CD4-positive, CD25-positive, alpha-beta regulatory T cell (primary cell): ENCODE measurements at regions not wholly inside any gene's neighbourhood (a gene's known extent, or its start where the extent isn't known, plus 50 kb on each side); places are given as distances from the start of the nearest gene placed in this dataset.

Experiments used
- ATAC-seq, 2 donors: fragments of 150-1000 bp; cut with Tn5 transposase; one replicate each; pipeline ENCODE4 v1.10.0; 2021; ENCODE audit warnings: low read depth in 2 of 2, moderate number of reproducible peaks in 2 of 2, moderate library complexity in 1 of 2
- DNase-seq, 3 donors: peaks; one replicate each; pipeline versions ENCODE4 v3.0.0 to v3.0.0-alpha.2; 2012 to 2022; ENCODE audit warnings: mixed read lengths in 1 of 3
- H3K27ac ChIP-seq: one replicate; pipeline ENCODE4 v1.7.0; 2013; ENCODE audit warnings: mild to moderate bottlenecking, low read length; ENCODE audit not compliant: insufficient read depth, poor library complexity, severe bottlenecking
- H3K27me3 ChIP-seq: one replicate; pipeline ENCODE4 v1.7.0; 2013; ENCODE audit warnings: low read length; ENCODE audit not compliant: control insufficient read depth, insufficient read depth
- H3K36me3 ChIP-seq: one replicate; pipeline ENCODE4 v1.7.0; 2013; ENCODE audit warnings: mild to moderate bottlenecking, low read length, moderate library complexity; ENCODE audit not compliant: control insufficient read depth, insufficient read depth
- H3K4me1 ChIP-seq: 2 replicates; pipeline ENCODE4 v1.7.0; 2013; ENCODE audit warnings: mild to moderate bottlenecking, low read length; ENCODE audit not compliant: insufficient read depth, control insufficient read depth, poor library complexity, severe bottlenecking
- H3K4me3 ChIP-seq: one replicate; pipeline ENCODE4 v1.7.0; 2013; ENCODE audit warnings: low read depth, mild to moderate bottlenecking, low read length, moderate library complexity
- H3K9me3 ChIP-seq, 2 experiments: 1 replicate in 1 of 2; 2 replicates in 1 of 2; pipeline ENCODE4 v1.7.0; 2013; ENCODE audit warnings: low read length in 2 of 2, mild to moderate bottlenecking in 1 of 2, moderate library complexity in 1 of 2; ENCODE audit not compliant: control insufficient read depth in 2 of 2
- H3K27ac Mint-ChIP-seq, 3 donors: one replicate each; pipeline ENCODE4 v1.8.0; 2020 to 2022; ENCODE audit warnings: mild to moderate bottlenecking in 3 of 3, mixed read lengths in 3 of 3, moderate library complexity in 2 of 3
- H3K27me3 Mint-ChIP-seq: one replicate; pipeline ENCODE4 v1.8.0; 2022; ENCODE audit warnings: mild to moderate bottlenecking, mixed read lengths
- H3K36me3 Mint-ChIP-seq: one replicate; pipeline ENCODE4 v1.8.0; 2020; ENCODE audit warnings: mixed read lengths
- H3K4me1 Mint-ChIP-seq, 4 donors: one replicate each; pipeline ENCODE4 v1.8.0; 2020 to 2022; ENCODE audit warnings: mixed read lengths in 4 of 4, mild to moderate bottlenecking in 1 of 4
- H3K4me3 Mint-ChIP-seq, 4 donors: one replicate each; pipeline ENCODE4 v1.8.0; 2020 to 2022; ENCODE audit warnings: mild to moderate bottlenecking in 4 of 4, mixed read lengths in 4 of 4, moderate library complexity in 3 of 4
- H3K9me3 Mint-ChIP-seq, 7 donors: one replicate each; pipeline ENCODE4 v1.8.0; 2020 to 2022; ENCODE audit warnings: mixed read lengths in 7 of 7, mild to moderate bottlenecking in 3 of 7, moderate library complexity in 2 of 7

DNA sequence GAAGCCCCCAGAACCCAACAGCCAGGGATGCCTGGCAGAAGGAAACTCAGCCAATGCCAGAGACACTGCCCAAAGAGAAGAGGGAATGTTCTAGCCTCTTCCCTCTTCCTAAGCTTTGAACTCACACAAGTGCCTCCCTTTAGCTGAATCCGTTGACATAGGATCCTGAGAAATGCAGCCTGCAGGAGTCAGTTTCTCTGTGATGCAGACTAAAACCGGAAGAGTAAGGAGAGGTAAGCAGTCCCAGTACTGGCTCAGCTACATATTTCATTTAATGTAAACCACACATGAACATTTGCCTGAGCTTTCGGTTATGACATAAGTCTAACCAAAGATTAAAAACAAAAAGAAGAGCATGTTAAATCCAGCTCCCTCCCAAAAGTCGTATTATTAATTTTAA is 768.7 kb downstream of the TBL1XR1 start:
- H3K27ac ChIP-seq, result no peak overlapping the region
- Mint-ChIP-seq H3K36me3 (no peaks in the 10 kb centered on the region), H3K9me3 (peaks cover 0 to 2% (median 0%) of the 10 kb centered on the region in 7 donors), H3K27me3 (no peaks in the 10 kb centered on the region), H3K27ac (no peak overlapping the region), H3K4me3 (no peak overlapping the region), H3K4me1 (no peaks in the 10 kb centered on the region)
- no peaks in the 10 kb centered on the region for H3K36me3 ChIP-seq
- H3K4me1 ChIP-seq, result no peaks in the 10 kb centered on the region
- no peaks in the 10 kb centered on the region for H3K27me3 ChIP-seq
- DNase-seq (no peak), ATAC-seq (no peak)
- H3K9me3 ChIP-seq, result no peaks in the 10 kb centered on the region
- no peak overlapping the region for H3K4me3 ChIP-seq

DNA sequence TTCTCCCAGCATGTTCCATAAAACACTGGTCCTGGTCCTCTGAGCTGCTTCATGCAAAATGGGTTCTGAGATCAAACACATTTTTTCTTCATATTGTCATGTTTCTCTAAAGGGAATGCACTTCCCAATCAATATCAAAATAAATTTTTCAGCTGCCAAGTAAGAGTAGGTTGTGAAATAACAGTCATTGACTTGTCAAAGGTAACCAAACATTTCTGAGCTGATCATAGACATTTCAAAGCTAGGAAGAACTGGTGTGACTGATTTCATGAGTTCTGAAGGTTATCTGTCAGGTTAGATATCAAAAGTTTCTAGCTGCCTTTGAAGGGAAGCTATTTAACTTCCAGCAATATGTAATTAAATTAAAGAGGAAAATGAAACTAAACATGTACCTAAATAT is 770.9 kb downstream of the TBL1XR1 start:
- H3K4me1 Mint-ChIP-seq, result no peaks in the 10 kb centered on the region
- ATAC-seq (no peak), DNase-seq (no peak)
- no peak overlapping the region for H3K27ac Mint-ChIP-seq
- H3K9me3 Mint-ChIP-seq, result no peaks in the 10 kb centered on the region
- no peaks in the 10 kb centered on the region for H3K27me3 Mint-ChIP-seq
- no peak overlapping the region for H3K4me3 Mint-ChIP-seq
- Histone ChIP-seq H3K4me3 (no peak overlapping the region), H3K4me1 (no peaks in the 10 kb centered on the region), H3K36me3 (no peaks in the 10 kb centered on the region), H3K9me3 (no peaks in the 10 kb centered on the region), H3K27me3 (no peaks in the 10 kb centered on the region), H3K27ac (no peak overlapping the region)
- H3K36me3 Mint-ChIP-seq, result no peaks in the 10 kb centered on the region

DNA sequence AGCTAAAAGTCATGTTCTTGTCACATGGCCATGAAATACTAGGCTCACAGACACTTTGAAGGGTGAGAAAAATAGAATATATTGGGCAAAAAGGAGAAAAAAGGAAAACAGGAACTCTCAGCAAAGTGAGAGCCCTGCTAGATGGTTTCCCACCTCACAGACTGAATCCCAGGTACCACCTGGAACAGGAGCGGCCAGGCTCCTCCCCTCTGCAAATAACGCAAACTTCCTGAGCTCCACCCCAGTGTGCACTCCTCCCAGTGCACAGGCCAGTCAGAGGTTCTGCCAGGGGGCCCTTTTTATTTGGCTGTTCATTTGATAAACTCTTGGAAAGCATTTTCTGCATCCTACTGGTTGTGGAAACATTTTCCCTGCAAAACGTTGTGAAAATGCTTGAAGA is 780.4 kb downstream of the TBL1XR1 start:
- H3K36me3 Mint-ChIP-seq, result no peaks in the 10 kb centered on the region
- no peak overlapping the region for H3K4me3 Mint-ChIP-seq
- H3K9me3 Mint-ChIP-seq, result peaks cover 0 to 10% (median 3%) of the 10 kb centered on the region in 7 donors
- Histone ChIP-seq H3K4me1 (no peaks in the 10 kb centered on the region), H3K9me3 (no peaks in the 10 kb centered on the region), H3K27me3 (no peaks in the 10 kb centered on the region), H3K27ac (no peak overlapping the region), H3K4me3 (no peak overlapping the region), H3K36me3 (no peaks in the 10 kb centered on the region)
- no peak for DNase-seq
- ATAC-seq, result no peak
- no peaks in the 10 kb centered on the region for H3K4me1 Mint-ChIP-seq
- no peaks in the 10 kb centered on the region for H3K27me3 Mint-ChIP-seq
- no peak overlapping the region for H3K27ac Mint-ChIP-seq

DNA sequence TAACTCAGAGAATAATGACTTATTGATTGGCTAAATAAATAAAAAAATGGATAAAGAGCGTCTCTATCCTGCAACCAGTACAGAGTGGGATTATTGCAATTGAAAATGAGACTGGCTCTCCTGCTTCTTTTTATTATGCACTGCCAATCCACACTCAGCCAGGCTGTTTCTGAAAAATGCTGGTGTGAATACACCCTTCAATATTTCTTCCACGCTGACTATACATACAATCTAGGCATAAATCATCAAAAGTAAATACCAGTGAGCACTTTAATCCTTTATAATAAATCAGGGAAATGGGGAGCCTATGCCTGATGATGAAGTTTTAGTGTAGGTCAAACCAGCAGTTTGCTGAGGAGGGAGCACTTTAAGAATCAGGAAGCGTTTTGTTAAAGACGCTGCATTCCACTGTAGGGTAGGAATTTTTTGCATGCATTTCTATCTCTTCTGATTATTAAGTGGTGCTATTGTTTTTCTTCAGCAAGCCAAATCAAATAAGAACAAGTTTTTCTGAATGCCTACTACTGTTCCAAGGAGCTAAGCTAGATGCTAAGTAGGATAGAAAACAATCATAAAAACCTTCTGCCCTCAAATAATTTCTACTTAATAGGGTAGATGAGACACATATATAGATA is 781.5 kb downstream of the TBL1XR1 start:
- no peaks in the 10 kb centered on the region for H3K9me3 ChIP-seq
- H3K27me3 ChIP-seq, result no peaks in the 10 kb centered on the region
- no peaks in the 10 kb centered on the region for H3K36me3 Mint-ChIP-seq
- H3K4me3 Mint-ChIP-seq, result no peak overlapping the region
- H3K4me1 ChIP-seq, result no peaks in the 10 kb centered on the region
- H3K27ac ChIP-seq, result no peak overlapping the region
- no peaks in the 10 kb centered on the region for H3K36me3 ChIP-seq
- H3K4me3 ChIP-seq, result no peak overlapping the region
- H3K4me1 Mint-ChIP-seq, result no peaks in the 10 kb centered on the region
- no peaks in the 10 kb centered on the region for H3K27me3 Mint-ChIP-seq
- H3K9me3 Mint-ChIP-seq, result peaks cover 0 to 10% (median 3%) of the 10 kb centered on the region in 7 donors
- no peak for DNase-seq
- no peak overlapping the region for H3K27ac Mint-ChIP-seq
- no peak for ATAC-seq

DNA sequence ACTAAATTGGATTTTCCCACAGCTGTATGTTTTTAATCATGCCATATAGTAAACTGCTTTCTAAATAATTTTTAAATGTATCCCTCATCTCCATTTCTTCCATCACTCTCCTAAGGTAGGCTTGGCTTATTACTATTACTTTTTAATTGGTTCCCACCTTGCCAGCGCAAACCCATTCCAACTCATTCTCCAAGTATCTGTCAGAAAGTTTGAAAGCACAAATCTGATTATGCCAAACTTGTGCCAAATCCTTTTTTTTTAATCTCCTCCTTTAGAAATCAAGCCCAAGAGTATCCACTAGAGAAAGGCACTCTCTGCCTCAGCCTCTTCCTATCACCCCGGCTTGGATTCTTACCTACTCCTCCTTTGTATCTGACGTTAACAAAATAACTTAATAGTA is 784.5 kb downstream of the TBL1XR1 start:
- H3K27me3 Mint-ChIP-seq, result no peaks in the 10 kb centered on the region
- DNase-seq, result no peak
- no peaks in the 10 kb centered on the region for H3K36me3 Mint-ChIP-seq
- no peak overlapping the region for H3K27ac Mint-ChIP-seq
- no peak overlapping the region for H3K27ac ChIP-seq
- H3K9me3 Mint-ChIP-seq, result peaks cover 0 to 10% (median 2%) of the 10 kb centered on the region in 7 donors
- H3K9me3 ChIP-seq, result no peaks in the 10 kb centered on the region
- H3K36me3 ChIP-seq, result no peaks in the 10 kb centered on the region
- H3K27me3 ChIP-seq, result no peaks in the 10 kb centered on the region
- H3K4me1 Mint-ChIP-seq, result no peaks in the 10 kb centered on the region
- H3K4me1 ChIP-seq, result no peaks in the 10 kb centered on the region
- H3K4me3 Mint-ChIP-seq, result no peak overlapping the region
- H3K4me3 ChIP-seq, result no peak overlapping the region
- no peak for ATAC-seq

DNA sequence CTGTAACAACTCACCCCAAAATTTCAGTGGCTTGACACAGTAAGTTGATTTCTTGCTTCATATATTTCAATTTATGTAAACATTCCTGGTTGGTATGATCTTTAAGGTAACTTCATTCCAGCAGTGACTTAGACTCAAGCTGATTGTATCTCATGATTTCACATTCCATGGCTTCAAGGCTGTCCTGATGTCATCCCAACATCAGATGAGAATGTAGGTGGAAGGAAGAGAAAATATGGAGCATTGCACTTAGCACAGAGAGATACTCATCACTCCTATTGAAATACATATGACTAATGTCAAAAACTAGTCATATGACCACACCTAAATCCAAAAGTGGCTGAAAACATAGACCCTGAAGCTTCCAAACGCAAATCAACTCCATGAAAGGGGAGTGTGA is 793.8 kb downstream of the TBL1XR1 start:
- no peak for DNase-seq
- no peak overlapping the region for H3K4me3 ChIP-seq
- no peak overlapping the region for H3K27ac ChIP-seq
- H3K4me1 Mint-ChIP-seq, result no peaks in the 10 kb centered on the region
- H3K4me3 Mint-ChIP-seq, result no peak overlapping the region
- no peaks in the 10 kb centered on the region for H3K4me1 ChIP-seq
- H3K27me3 Mint-ChIP-seq, result no peaks in the 10 kb centered on the region
- H3K9me3 Mint-ChIP-seq, result peaks cover 0 to 14% (median 9%) of the 10 kb centered on the region in 7 donors
- no peaks in the 10 kb centered on the region for H3K36me3 Mint-ChIP-seq
- H3K27ac Mint-ChIP-seq, result no peak overlapping the region
- no peaks in the 10 kb centered on the region for H3K9me3 ChIP-seq
- ATAC-seq, result no peak
- no peaks in the 10 kb centered on the region for H3K27me3 ChIP-seq
- H3K36me3 ChIP-seq, result no peaks in the 10 kb centered on the region

DNA sequence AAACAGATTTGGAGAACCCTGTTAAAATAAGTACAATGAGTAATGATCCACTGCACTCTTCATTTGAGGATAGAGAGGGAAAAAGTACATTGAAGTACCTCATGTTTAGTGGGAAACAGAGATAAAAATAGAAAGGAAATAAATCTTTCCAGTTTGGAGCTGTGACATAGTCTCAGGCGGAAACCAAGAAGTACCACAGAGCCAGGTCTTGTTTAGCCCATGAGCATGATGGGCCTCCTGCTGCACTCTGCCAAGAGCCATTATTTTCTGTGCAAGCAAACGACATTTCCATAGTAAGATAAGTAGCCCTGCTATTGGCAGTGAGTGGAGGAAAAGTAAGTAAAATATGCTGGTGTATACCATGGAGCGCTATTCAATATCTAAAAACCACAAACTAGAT is 796.1 kb downstream of the TBL1XR1 start:
- Mint-ChIP-seq H3K27ac (no peak overlapping the region), H3K4me3 (no peak overlapping the region), H3K4me1 (no peaks in the 10 kb centered on the region), H3K9me3 (peaks cover 0 to 22% (median 11%) of the 10 kb centered on the region in 7 donors), H3K27me3 (no peaks in the 10 kb centered on the region), H3K36me3 (no peaks in the 10 kb centered on the region)
- H3K27me3 ChIP-seq, result no peaks in the 10 kb centered on the region
- DNase-seq (no peak), ATAC-seq (no peak)
- no peak overlapping the region for H3K27ac ChIP-seq
- no peaks in the 10 kb centered on the region for H3K4me1 ChIP-seq
- H3K36me3 ChIP-seq, result no peaks in the 10 kb centered on the region
- H3K4me3 ChIP-seq, result no peak overlapping the region
- H3K9me3 ChIP-seq, result peaks cover 1 to 3% of the 10 kb centered on the region in 2 experiments

DNA sequence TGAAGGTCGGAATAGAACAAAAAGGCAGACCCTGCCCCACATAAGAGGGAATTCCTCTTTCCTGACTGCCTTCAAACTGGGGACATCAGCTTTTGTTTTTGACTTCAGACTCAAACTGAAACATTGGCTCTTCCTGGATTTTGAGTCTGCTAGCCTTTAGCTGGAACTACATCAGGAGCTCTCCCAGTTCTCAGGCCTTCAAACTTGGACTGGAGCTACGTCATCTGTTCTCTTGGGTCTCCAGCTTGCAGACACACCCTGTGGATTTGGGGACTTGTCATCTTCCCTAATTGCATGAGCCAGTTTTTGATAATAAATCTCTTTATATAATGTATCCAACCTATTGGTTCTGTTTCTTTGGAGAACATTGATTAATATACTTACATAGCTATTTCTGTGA is 798.1 kb downstream of the TBL1XR1 start:
- Mint-ChIP-seq H3K27ac (no peak overlapping the region), H3K9me3 (peaks cover 3 to 33% (median 13%) of the 10 kb centered on the region in 7 donors), H3K27me3 (no peaks in the 10 kb centered on the region), H3K4me1 (no peaks in the 10 kb centered on the region), H3K36me3 (no peaks in the 10 kb centered on the region), H3K4me3 (no peak overlapping the region)
- peaks cover 2 to 3% of the 10 kb centered on the region in 2 experiments for H3K9me3 ChIP-seq
- H3K27me3 ChIP-seq, result no peaks in the 10 kb centered on the region
- no peak overlapping the region for H3K4me3 ChIP-seq
- no peaks in the 10 kb centered on the region for H3K36me3 ChIP-seq
- DNase-seq (no peak), ATAC-seq (no peak)
- H3K4me1 ChIP-seq, result no peaks in the 10 kb centered on the region
- H3K27ac ChIP-seq, result no peak overlapping the region
